ENCODE measurements at regions not wholly inside any gene's neighbourhood (a gene's known extent, or its start where the extent isn't known, plus 50 kb on each side); places are given as distances from the start of the nearest gene placed in this dataset.

- no peak for TF ChIP-seq RAD21 (CRISPR knock-in tag; IDR thresholded peaks at IDR 0.05)
- no peak for TF ChIP-seq MTA3 (CRISPR knock-in tag; IDR thresholded peaks at IDR 0.05)
- no peak for TF ChIP-seq MAX (IDR thresholded peaks at IDR 0.05)
- no peak for TF ChIP-seq ZFP41 (CRISPR knock-in tag; IDR thresholded peaks at IDR 0.05; ENCODE audit: borderline replicate concordance)
- no peak for TF ChIP-seq POLR2A (IDR thresholded peaks at IDR 0.05; ENCODE audit: insufficient read depth in 1 of 2, low read depth in 2 of 2, low read length in 2 of 2)
- no peak for TF ChIP-seq SMAD3 (CRISPR knock-in tag; IDR thresholded peaks at IDR 0.05)
Observed at GRCh38 chrX:79266702-79267101, 100.4 kb downstream of the ITM2A start.

Data from HepG2 (cell line).